Stimulated activated CD4-positive, alpha-beta T cell treated with anti-CD3 and anti-CD28 coated beads, Interleukin-4, amount 100 ng/mL, for 4 hours (primary cell): ENCODE measurements at regions not wholly inside any gene's neighbourhood (a gene's known extent, or its start where the extent isn't known, plus 50 kb on each side); places are given as distances from the start of the nearest gene placed in this dataset.
"Not testable (repeated sequence)": the region's sequence is repeated elsewhere in the genome, so short reads cannot be mapped to it uniquely, and the experiment has no call there.

ENCODE experiments used
- DNase-seq, 2 experiments: peaks; one replicate each; pipeline ENCODE4 v3.0.0-alpha.2; 2020

GRCh38 chr17:30731210-30732132 lies 93.0 kb downstream of the CRLF3 start:
- DNase-seq = peak; percentile 83 to 85

- DNase-seq = not testable (repeated sequence)
These were observed 93.7 kb downstream of the CRLF3 start for GRCh38 chr17:30730837-30731209.

- not testable (repeated sequence) for DNase-seq
These were observed 94.2 kb downstream of the CRLF3 start for GRCh38 chr17:30730171-30730836.

GRCh38 chr17:30729471-30730170 lies 94.9 kb downstream of the CRLF3 start:
- DNase-seq = not testable (repeated sequence)

GRCh38 chr17:30727517-30727916 lies 97.0 kb downstream of the CRLF3 start:
- not testable (repeated sequence) for DNase-seq

- DNase-seq = not testable (repeated sequence)
These were observed 97.8 kb downstream of the CRLF3 start for GRCh38 chr17:30726734-30727133.

GRCh38 chr17:30726310-30726709 lies 98.2 kb downstream of the CRLF3 start:
- not testable (repeated sequence) for DNase-seq

- DNase-seq = not testable (repeated sequence)
These were observed 100.3 kb downstream of the CRLF3 start for GRCh38 chr17:30724034-30724650.

- DNase-seq = not testable (repeated sequence)
These were observed 102.2 kb downstream of the CRLF3 start for GRCh38 chr17:30722114-30722780.

- DNase-seq = not testable (repeated sequence)
These were observed 103.5 kb downstream of the CRLF3 start for GRCh38 chr17:30720971-30721370.

GRCh38 chr17:30720013-30720471 lies 104.5 kb downstream of the CRLF3 start:
- DNase-seq = no peak

- DNase-seq = peak; percentile 66 to 75
These were observed 105.1 kb downstream of the CRLF3 start for GRCh38 chr17:30719131-30719973.

- DNase-seq = not testable (repeated sequence)
These were observed 105.8 kb downstream of the CRLF3 start for GRCh38 chr17:30718691-30719090.

- DNase-seq = not testable (repeated sequence)
These were observed 106.4 kb downstream of the CRLF3 start for GRCh38 chr17:30718099-30718447.

- DNase-seq = no peak
These were observed 107.0 kb downstream of the CRLF3 start for GRCh38 chr17:30717291-30718098.

- no peak for DNase-seq
These were observed 107.8 kb downstream of the CRLF3 start for GRCh38 chr17:30716461-30717290.

- DNase-seq = peak; percentile 28 to 37
These were observed 109.5 kb downstream of the CRLF3 start for GRCh38 chr17:30714825-30715622.

GRCh38 chr17:30713805-30714204 lies 110.7 kb downstream of the CRLF3 start:
- not testable (repeated sequence) for DNase-seq
